NB4 (cell line): ENCODE measurements at regions not wholly inside any gene's neighbourhood (a gene's known extent, or its start where the extent isn't known, plus 50 kb on each side); places are given as distances from the start of the nearest gene placed in this dataset.
"Not testable (repeated sequence)": the region's sequence is repeated elsewhere in the genome, so short reads cannot be mapped to it uniquely, and the experiment has no call there.

Experiments
- DNase-seq: peaks from one replicate; pipeline ENCODE4 v3.0.0; 2010; ENCODE audit warnings: low read depth
- H3K4me3 ChIP-seq: one replicate; pipeline ENCODE4 v1.5.1; 2011; ENCODE audit warnings: mild to moderate bottlenecking, low read depth, low read length, moderate library complexity
- MYC ChIP-seq: IDR thresholded peaks from 2 replicates; pipeline ENCODE4 v1.6.1; 2011; ENCODE audit warnings: low read depth, low read length
- POLR2A ChIP-seq: IDR thresholded peaks from 2 replicates; pipeline ENCODE4 v1.6.1; 2011; ENCODE audit warnings: mild to moderate bottlenecking; ENCODE audit not compliant: insufficient read length; ENCODE audit errors: extremely low read depth
- TF ChIP-seq, protein P1 (sequence below): IDR thresholded peaks from 2 replicates; pipeline ENCODE4 v1.6.1; 2011; ENCODE audit warnings: low read depth, low read length
- TF ChIP-seq, protein P2 (sequence below): IDR thresholded peaks from one replicate; pipeline ENCODE4 v1.5.1; 2012; ENCODE audit warnings: low read depth, low read length

DNA sequence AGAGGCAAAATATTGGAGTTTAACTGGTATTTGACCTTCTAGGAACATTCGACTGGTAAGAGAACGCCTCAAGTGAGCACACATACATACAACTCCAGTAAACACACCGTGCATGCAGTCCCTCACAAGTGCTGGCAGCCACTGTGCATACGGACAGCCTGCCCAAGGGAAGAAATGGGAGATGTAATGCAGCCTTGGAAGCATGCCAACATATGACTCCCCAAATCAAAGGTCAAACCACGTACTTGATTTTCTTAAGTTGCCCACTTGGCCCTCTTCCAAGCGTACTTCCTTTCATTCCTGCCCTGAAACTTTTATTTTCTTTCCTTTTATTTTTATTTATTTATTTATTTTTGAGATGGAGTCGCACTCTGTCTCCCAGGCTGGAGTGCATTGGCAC lies 206.6 kb downstream of the SPRY1 start:
- TF ChIP-seq MYC (no peak), POLR2A (no peak)
- TF ChIP-seq, protein P1, sequence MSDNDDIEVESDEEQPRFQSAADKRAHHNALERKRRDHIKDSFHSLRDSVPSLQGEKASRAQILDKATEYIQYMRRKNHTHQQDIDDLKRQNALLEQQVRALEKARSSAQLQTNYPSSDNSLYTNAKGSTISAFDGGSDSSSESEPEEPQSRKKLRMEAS: no peak
- TF ChIP-seq, protein P2, sequence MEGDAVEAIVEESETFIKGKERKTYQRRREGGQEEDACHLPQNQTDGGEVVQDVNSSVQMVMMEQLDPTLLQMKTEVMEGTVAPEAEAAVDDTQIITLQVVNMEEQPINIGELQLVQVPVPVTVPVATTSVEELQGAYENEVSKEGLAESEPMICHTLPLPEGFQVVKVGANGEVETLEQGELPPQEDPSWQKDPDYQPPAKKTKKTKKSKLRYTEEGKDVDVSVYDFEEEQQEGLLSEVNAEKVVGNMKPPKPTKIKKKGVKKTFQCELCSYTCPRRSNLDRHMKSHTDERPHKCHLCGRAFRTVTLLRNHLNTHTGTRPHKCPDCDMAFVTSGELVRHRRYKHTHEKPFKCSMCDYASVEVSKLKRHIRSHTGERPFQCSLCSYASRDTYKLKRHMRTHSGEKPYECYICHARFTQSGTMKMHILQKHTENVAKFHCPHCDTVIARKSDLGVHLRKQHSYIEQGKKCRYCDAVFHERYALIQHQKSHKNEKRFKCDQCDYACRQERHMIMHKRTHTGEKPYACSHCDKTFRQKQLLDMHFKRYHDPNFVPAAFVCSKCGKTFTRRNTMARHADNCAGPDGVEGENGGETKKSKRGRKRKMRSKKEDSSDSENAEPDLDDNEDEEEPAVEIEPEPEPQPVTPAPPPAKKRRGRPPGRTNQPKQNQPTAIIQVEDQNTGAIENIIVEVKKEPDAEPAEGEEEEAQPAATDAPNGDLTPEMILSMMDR: no peak
- peak; percentile 31 for DNase-seq
- no peak overlapping the region for H3K4me3 ChIP-seq

- DNase-seq, H3K4me3 ChIP-seq: not testable (repeated sequence)
These were observed 209.2 kb downstream of the SPRY1 start for GRCh38 chr4:123605797-123606196.

DNA sequence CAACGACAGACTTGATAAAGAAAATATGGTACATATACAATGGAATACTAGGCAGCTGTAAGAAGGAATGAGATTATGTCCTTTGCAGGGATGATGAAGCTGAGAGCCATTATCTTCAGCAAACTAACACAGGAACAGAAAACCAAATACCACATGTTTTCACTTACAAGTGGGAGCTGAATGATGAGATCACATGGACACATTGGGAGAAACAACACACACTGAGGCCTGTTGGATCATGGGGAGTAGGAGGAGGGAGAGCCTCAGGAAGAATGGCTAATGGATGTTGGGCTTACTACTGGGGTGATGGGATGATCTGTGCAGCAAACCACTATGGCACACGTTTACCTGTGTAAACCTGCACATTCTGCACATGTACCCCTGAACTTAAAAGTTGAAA lies 209.7 kb downstream of the SPRY1 start:
- H3K4me3 ChIP-seq: no peak overlapping the region
- no peak for DNase-seq
- TF ChIP-seq POLR2A: no peak
- TF ChIP-seq, protein P2: no peak
- TF ChIP-seq, protein P1: no peak
- TF ChIP-seq MYC: no peak

DNA sequence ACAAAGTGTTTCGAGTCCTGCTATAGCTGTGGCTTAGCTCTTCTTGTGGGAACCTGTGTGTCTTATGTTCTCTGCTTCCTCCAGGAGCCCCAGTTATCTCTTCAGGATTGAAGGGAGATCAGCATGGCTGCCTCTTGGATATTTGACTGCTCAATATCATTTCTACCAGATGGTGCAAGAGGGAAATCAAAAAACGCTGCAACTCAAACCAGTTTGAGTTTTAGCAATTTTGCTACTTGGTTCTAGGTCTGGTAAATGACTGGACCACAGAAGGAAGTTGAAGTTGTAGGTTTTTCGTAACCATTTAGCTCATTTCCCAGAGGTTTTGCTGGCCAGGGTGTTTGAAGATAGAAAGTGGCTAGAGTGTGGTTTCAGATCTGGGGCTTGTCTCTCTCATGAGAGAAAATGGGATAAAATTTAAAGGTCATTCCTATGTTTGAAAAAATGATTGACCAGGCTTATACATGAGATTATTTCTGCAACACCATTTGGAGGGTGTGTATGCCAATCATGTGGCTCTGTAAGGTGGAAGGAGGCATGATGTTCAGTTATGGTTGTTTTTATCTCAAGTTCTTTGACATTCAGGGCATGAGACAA lies 210.4 kb downstream of the SPRY1 start:
- H3K4me3 ChIP-seq: no peak overlapping the region
- DNase-seq: peak; percentile 87
- TF ChIP-seq, protein P1: no peak
- no peak for TF ChIP-seq MYC
- TF ChIP-seq POLR2A: no peak
- TF ChIP-seq, protein P2: no peak

GRCh38 chr4:123609829-123610228 lies 213.2 kb downstream of the SPRY1 start:
- H3K4me3 ChIP-seq: no peak overlapping the region
- DNase-seq: no peak
- TF ChIP-seq POLR2A (no peak), MYC (no peak)
- TF ChIP-seq, protein P1: no peak
- TF ChIP-seq, protein P2: no peak

- no peak for DNase-seq
- H3K4me3 ChIP-seq: no peak overlapping the region
- TF ChIP-seq, protein P1: no peak
- TF ChIP-seq, protein P2: no peak
- TF ChIP-seq POLR2A (no peak), MYC (no peak)
These were observed 217.2 kb downstream of the SPRY1 start for GRCh38 chr4:123613586-123614344.
